ENCODE measurements at regions not wholly inside any gene's neighbourhood (a gene's known extent, or its start where the extent isn't known, plus 50 kb on each side); places are given as distances from the start of the nearest gene placed in this dataset.

GRCh38 chr10:36067748-36068147 lies 425.7 kb upstream of the FZD8 start:
- Histone ChIP-seq H3K9me3 (no peaks in the 10 kb centered on the region), H3K27me3 (ENCODE audit: low read depth) (no peaks in the 10 kb centered on the region), H3K36me3 (replicated peaks) (no peaks in the 10 kb centered on the region), H3K4me1 (no peaks in the 10 kb centered on the region), H3K4me3 (no peak overlapping the region)
- in situ Hi-C loops (cut with MboI; ENCODE audit: low sequenced_read_pairs), result no loop called here
- no peak for DNase-seq (ENCODE audit: low spot score in 2 of 2)

GRCh38 chr10:36066850-36067249 lies 424.8 kb upstream of the FZD8 start:
- in situ Hi-C loops (cut with MboI; ENCODE audit: low sequenced_read_pairs), result no loop called here
- H3K4me3 ChIP-seq, result no peak overlapping the region
- no peaks in the 10 kb centered on the region for H3K4me1 ChIP-seq
- H3K36me3 ChIP-seq (replicated peaks), result no peaks in the 10 kb centered on the region
- no peak for DNase-seq (ENCODE audit: low spot score in 2 of 2)
- no peaks in the 10 kb centered on the region for H3K27me3 ChIP-seq (ENCODE audit: low read depth)
- no peaks in the 10 kb centered on the region for H3K9me3 ChIP-seq

GRCh38 chr10:36066102-36066501 lies 424.0 kb upstream of the FZD8 start:
- no peaks in the 10 kb centered on the region for H3K9me3 ChIP-seq
- H3K4me3 ChIP-seq, result no peak overlapping the region
- in situ Hi-C loops (cut with MboI; ENCODE audit: low sequenced_read_pairs), result no loop called here
- no peaks in the 10 kb centered on the region for H3K36me3 ChIP-seq (replicated peaks)
- H3K27me3 ChIP-seq (ENCODE audit: low read depth), result no peaks in the 10 kb centered on the region
- no peak for DNase-seq (ENCODE audit: low spot score in 2 of 2)
- no peaks in the 10 kb centered on the region for H3K4me1 ChIP-seq

- in situ Hi-C loops (cut with MboI; ENCODE audit: low sequenced_read_pairs), result no loop called here
- DNase-seq (ENCODE audit: low spot score in 2 of 2), result no peak
Observed at GRCh38 chr10:36063396-36063795, 421.3 kb upstream of the FZD8 start.

GRCh38 chr10:36057731-36058130 lies 415.6 kb upstream of the FZD8 start:
- H3K4me1 ChIP-seq, result no peaks in the 10 kb centered on the region
- no peaks in the 10 kb centered on the region for H3K27me3 ChIP-seq (ENCODE audit: low read depth)
- no peak overlapping the region for H3K4me3 ChIP-seq
- H3K9me3 ChIP-seq, result no peaks in the 10 kb centered on the region
- DNase-seq (ENCODE audit: low spot score in 2 of 2), result no peak
- no peaks in the 10 kb centered on the region for H3K36me3 ChIP-seq (replicated peaks)
- in situ Hi-C loops (cut with MboI; ENCODE audit: low sequenced_read_pairs), result no loop called here

More at GRCh38 chr10:36063396-36063795, 421.3 kb upstream of the FZD8 start:
- Histone ChIP-seq H3K4me3 (no peak overlapping the region), H3K36me3 (replicated peaks) (no peaks in the 10 kb centered on the region), H3K9me3 (no peaks in the 10 kb centered on the region), H3K4me1 (no peaks in the 10 kb centered on the region), H3K27me3 (ENCODE audit: low read depth) (no peaks in the 10 kb centered on the region)

- Histone ChIP-seq H3K4me1 (no peaks in the 10 kb centered on the region), H3K4me3 (no peak overlapping the region), H3K9me3 (no peaks in the 10 kb centered on the region), H3K27me3 (ENCODE audit: low read depth) (no peaks in the 10 kb centered on the region), H3K36me3 (replicated peaks) (no peaks in the 10 kb centered on the region)
- in situ Hi-C loops (cut with MboI; ENCODE audit: low sequenced_read_pairs), result no loop called here
- no peak for DNase-seq (ENCODE audit: low spot score in 2 of 2)
Observed at GRCh38 chr10:36057180-36057579, 415.1 kb upstream of the FZD8 start.

GRCh38 chr10:36053775-36054174 lies 411.7 kb upstream of the FZD8 start:
- no peaks in the 10 kb centered on the region for H3K36me3 ChIP-seq (replicated peaks)
- H3K27me3 ChIP-seq (ENCODE audit: low read depth), result no peaks in the 10 kb centered on the region
- DNase-seq (ENCODE audit: low spot score in 2 of 2), result no peak
- in situ Hi-C loops (cut with MboI; ENCODE audit: low sequenced_read_pairs), result no loop called here
- no peak overlapping the region for H3K4me3 ChIP-seq
- H3K4me1 ChIP-seq, result no peaks in the 10 kb centered on the region
- no peaks in the 10 kb centered on the region for H3K9me3 ChIP-seq

- in situ Hi-C loops (cut with MboI; ENCODE audit: low sequenced_read_pairs), result no loop called here
- no peaks in the 10 kb centered on the region for H3K36me3 ChIP-seq (replicated peaks)
- no peak for DNase-seq (ENCODE audit: low spot score in 2 of 2)
- no peaks in the 10 kb centered on the region for H3K4me1 ChIP-seq
- no peak overlapping the region for H3K4me3 ChIP-seq
- H3K9me3 ChIP-seq, result no peaks in the 10 kb centered on the region
- no peaks in the 10 kb centered on the region for H3K27me3 ChIP-seq (ENCODE audit: low read depth)
Observed at GRCh38 chr10:36053271-36053670, 411.2 kb upstream of the FZD8 start.

- no peak for DNase-seq (ENCODE audit: low spot score in 2 of 2)
- H3K9me3 ChIP-seq, result no peaks in the 10 kb centered on the region
- H3K4me3 ChIP-seq, result no peak overlapping the region
- no peaks in the 10 kb centered on the region for H3K4me1 ChIP-seq
- H3K27me3 ChIP-seq (ENCODE audit: low read depth), result no peaks in the 10 kb centered on the region
- H3K36me3 ChIP-seq (replicated peaks), result no peaks in the 10 kb centered on the region
- in situ Hi-C loops (cut with MboI; ENCODE audit: low sequenced_read_pairs), result no loop called here
Observed at GRCh38 chr10:36051500-36051991, 409.4 kb upstream of the FZD8 start.

GRCh38 chr10:36050763-36051499 lies 408.8 kb upstream of the FZD8 start:
- Histone ChIP-seq H3K9me3 (no peaks in the 10 kb centered on the region), H3K4me3 (no peak overlapping the region), H3K36me3 (replicated peaks) (no peaks in the 10 kb centered on the region), H3K4me1 (no peaks in the 10 kb centered on the region), H3K27me3 (ENCODE audit: low read depth) (no peaks in the 10 kb centered on the region)
- DNase-seq (ENCODE audit: low spot score in 2 of 2), result no peak
- in situ Hi-C loops (cut with MboI; ENCODE audit: low sequenced_read_pairs), result no loop called here

GRCh38 chr10:36048780-36049179 lies 406.7 kb upstream of the FZD8 start:
- in situ Hi-C loops (cut with MboI; ENCODE audit: low sequenced_read_pairs), result no loop called here
- Histone ChIP-seq H3K4me1 (no peaks in the 10 kb centered on the region), H3K9me3 (no peaks in the 10 kb centered on the region), H3K4me3 (no peak overlapping the region), H3K27me3 (ENCODE audit: low read depth) (no peaks in the 10 kb centered on the region), H3K36me3 (replicated peaks) (no peaks in the 10 kb centered on the region)
- DNase-seq (ENCODE audit: low spot score in 2 of 2), result no peak

GRCh38 chr10:36048236-36048635 lies 406.1 kb upstream of the FZD8 start:
- Histone ChIP-seq H3K4me1 (no peaks in the 10 kb centered on the region), H3K4me3 (no peak overlapping the region), H3K36me3 (replicated peaks) (no peaks in the 10 kb centered on the region), H3K27me3 (ENCODE audit: low read depth) (no peaks in the 10 kb centered on the region), H3K9me3 (no peaks in the 10 kb centered on the region)
- in situ Hi-C loops (cut with MboI; ENCODE audit: low sequenced_read_pairs), result no loop called here
- no peak for DNase-seq (ENCODE audit: low spot score in 2 of 2)

- H3K4me3 ChIP-seq, result no peak overlapping the region
- no peaks in the 10 kb centered on the region for H3K9me3 ChIP-seq
- no peaks in the 10 kb centered on the region for H3K4me1 ChIP-seq
- no peak for DNase-seq (ENCODE audit: low spot score in 2 of 2)
- in situ Hi-C loops (cut with MboI; ENCODE audit: low sequenced_read_pairs), result no loop called here
- H3K27me3 ChIP-seq (ENCODE audit: low read depth), result no peaks in the 10 kb centered on the region
- H3K36me3 ChIP-seq (replicated peaks), result no peaks in the 10 kb centered on the region
Observed at GRCh38 chr10:36042135-36042534, 400.0 kb upstream of the FZD8 start.

- no peaks in the 10 kb centered on the region for H3K4me1 ChIP-seq
- H3K4me3 ChIP-seq, result no peak overlapping the region
- H3K27me3 ChIP-seq (ENCODE audit: low read depth), result no peaks in the 10 kb centered on the region
- no peaks in the 10 kb centered on the region for H3K9me3 ChIP-seq
- in situ Hi-C loops (cut with MboI; ENCODE audit: low sequenced_read_pairs), result no loop called here
- no peak for DNase-seq (ENCODE audit: low spot score in 2 of 2)
- H3K36me3 ChIP-seq (replicated peaks), result no peaks in the 10 kb centered on the region
Observed at GRCh38 chr10:36038316-36038955, 396.3 kb upstream of the FZD8 start.

Data from HAP-1 (cell line).